Fibroblast of skin of right quadriceps (primary cell): ENCODE measurements at regions not wholly inside any gene's neighbourhood (a gene's known extent, or its start where the extent isn't known, plus 50 kb on each side); places are given as distances from the start of the nearest gene placed in this dataset.
A peak's percentile ranks its signal among the peaks of the same experiment; 100 is the strongest.

Source experiments
- DNase-seq: peaks from one replicate; pipeline ENCODE4 v3.0.0-alpha.2; 2013

DNA sequence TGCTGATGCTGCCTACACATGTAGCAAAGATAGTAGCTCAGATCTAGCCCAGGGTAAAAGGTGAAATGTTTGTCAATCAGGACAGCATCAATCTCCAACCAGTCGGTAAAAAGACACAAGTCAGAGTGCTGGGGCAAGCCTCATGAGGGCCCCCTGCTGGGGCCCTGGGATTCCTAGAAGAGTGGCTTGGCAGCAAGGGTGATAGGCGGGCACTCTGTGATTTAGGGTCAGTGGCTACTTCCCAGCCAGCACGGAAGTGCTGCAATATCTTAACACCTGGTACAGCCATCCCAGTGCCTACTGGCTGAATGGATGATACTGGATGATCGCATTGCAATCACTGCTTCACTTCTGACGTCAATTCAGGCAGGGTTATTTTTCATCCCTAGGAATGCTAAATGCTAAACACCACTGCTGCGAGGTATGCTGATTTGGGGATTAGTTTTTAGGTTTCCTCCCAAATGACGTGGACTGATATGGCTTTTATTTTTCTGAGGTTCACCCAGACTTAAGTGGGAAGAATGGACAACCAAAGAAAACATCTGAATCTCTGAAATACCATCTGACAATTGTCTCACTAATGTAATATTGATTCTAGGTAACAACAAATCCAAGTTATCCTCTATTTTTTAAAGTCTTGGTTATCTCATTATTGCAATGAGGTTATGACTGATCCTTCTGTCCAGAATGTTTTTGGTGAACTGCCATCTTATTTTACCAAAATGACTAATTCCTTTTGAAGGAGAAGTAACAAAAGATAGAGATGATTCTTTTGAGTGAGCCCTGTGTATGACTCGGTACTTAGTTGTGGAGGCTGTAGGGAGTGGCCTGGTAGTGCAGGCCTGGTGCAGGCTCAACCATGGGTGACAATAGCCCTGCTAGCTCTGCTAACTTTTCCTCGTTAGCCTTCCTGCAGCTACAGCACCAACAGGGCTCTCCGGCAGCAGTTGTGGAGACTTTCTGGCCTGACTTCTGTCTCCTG is 432.5 kb downstream of the FGF9 start:
- DNase-seq: peak; percentile 11

DNA sequence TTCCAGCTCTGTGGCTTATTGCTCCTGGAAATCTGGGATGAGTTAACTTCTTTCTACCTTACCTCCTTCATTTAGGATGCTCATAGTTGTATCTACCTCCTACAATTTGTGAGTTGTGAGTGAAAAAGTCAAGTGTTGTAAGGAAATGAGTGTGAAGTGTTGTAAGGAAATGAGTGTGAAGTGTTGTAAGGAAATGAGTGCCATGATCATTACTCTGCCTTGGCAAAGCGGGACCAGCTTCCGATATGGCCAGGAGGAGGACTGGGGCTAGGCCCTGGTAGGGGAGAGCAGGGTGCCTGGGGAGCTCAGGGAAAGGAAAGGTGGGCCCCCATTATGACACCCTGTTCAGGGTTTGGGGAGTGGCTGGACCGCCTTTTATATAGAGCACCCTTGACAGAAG is 435.2 kb downstream of the FGF9 start:
- DNase-seq: no peak

DNA sequence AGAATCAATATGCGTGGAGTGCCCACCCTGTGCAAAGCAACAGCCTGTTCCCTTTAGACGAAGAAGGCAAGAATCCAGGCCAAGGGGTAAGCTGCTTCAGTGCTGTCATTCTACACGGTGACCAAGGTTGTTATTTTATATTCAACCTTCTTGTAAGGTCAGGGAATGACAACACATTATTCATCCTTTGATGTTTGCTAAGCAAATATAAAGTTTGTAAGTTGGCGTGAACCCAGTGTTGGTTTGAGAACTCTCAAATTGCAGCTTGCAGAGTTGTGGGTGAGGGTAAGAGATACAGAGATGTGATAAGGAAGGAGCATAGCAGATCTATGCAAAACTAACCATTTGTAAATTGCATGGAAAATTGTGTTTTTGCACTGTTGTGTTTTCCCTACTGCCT is 436.7 kb downstream of the FGF9 start:
- no peak for DNase-seq

DNA sequence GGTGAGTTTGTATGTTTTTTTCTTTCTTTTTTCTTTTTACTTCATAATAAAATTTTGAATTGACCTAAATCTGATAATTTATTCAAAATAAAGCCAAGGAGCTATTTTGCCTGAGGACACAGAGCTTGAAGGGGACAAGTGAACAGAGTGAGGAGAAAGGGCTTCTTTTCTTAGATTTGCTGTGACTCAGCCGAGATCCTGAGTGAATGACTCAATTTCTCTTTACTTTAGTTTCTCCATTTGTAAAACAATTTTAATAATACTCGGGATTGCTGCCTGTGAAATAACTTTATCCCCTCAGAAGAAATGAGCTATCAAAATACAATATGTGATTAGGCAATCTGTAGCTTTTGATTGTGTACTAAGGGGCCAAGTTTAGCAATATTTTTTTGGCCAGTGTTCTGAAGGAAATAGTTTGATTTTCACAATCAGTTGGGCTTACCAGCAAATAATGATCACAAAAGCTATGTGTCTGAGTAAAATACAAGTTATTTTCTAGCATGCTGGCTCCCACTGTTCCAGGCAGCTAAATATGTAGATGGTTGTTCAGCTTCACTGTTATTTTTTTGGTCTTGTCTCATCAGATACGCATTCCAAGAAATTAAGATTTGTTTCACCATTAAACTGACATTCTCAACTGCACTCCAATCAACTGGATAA is 437.5 kb downstream of the FGF9 start:
- DNase-seq: peak; percentile 13

DNA sequence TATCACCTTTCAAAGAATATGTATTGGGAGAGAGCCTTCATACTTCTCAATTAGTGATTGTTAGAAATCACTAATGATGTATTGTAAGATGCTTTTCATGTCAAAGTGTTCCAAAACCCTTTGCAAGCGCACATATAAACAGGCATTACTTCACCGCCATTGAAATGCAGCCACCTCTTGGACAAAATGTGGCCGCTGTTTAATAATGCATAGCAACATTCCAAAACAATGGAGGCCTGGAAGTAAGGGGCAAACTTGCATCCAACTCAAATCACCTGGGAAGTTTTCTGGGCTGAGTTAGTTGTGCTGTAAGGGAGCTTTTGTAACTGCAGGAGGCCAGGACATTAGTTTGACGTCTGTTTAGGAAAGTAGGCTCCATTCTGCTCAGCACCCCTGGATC is 438.1 kb downstream of the FGF9 start:
- no peak for DNase-seq

DNA sequence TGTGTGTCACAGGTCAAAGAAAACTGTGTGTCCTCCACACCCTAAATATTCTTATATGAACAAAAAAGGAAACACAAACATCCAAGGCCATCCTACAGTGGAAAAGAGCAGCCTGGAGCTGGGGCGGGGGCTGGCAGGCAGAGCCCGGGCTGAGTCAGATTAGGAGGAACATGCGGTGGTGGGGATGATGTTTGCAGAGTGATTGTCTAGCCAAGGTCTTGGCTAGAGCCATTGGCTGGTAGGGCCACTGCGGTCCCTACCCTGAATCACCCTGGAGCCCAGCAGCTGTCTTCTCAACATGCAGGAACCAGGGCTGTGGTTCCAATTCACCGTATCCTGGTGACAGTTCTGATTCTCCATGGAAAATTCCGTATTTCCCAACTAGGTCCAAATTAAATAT is 439.5 kb downstream of the FGF9 start:
- DNase-seq: no peak

DNA sequence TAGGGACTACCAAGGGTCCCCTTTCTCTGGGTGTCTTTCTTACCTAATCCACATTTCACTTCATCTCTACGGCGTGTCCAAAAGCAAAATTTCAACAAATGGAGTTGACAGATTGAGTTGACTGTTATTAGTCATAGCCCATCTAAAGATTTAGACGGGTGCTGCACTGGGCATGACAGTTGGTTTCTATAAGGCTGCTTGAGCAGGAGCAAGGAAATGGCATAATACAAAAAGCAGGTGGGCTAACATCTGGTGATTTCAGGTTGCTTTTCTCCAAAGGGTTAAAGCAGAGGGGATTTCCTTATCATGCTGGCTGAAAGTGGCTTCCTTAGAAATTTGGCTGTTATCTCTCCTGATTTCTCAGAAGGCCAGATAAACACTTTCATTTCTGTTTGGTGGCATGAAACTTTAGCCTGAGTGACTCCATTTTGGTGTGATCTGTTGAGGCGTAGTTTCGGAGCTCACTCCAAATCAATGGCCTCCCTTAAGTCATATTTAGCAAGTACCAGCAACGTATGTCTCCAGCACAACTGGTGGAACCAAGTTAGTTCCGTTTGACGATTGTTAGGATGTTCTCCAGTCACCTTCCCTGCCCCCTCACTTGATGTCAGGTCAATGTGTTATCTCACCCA is 440.4 kb downstream of the FGF9 start:
- DNase-seq: no peak

DNA sequence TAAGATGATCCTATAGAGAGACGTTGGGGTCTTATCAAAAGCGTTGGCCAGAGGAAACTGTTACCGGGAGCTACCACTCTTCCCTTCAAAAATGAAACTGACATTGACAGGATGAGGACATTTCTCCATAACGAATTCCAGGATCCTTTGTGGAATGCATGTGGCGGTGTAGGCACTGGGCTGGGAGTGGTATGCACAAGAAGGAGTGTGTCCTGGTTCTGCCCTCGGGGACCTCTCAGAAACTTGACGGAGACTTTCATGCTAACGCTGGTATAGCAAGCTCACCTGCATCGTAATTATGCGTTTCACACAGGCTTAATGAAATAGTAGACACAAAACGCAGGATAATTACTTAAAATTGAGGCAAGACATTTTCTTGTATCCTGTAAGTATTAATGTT is 441.1 kb downstream of the FGF9 start:
- DNase-seq: no peak

DNA sequence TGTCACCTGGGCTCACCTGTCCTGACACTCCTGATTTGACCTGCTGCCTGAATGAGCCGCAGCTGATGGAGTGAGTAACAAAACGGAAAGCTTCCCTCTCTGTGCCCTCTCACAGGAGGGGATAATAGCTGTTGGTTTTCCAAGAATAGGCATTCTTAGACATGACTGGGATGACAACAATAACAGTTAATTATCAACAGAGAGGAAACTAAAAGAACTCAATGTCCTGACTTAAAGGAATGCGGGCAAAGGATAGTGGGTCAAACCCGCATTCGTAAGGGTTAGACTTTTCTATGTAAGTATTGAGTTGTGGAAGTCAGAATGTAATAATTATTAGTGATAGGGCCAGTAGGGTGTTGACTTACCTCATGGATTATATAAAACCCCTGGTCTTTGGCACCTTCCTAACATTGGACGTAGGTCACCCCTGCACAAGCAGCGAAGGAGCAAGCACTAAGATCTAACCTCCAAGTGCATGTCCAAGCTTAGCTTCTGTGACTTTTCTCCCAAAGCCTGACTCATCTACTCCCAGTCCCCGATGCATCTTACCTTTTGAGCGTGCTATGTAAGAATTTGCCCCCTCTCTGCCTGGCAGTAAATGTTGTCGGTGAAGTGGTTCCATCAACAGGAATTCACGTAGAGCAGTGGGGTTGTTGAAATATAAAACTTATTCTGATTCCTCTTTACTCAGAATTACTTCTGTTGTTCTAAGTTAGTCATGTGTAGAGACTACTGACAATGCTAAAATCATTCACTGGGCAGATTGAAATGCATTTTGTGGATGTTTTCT is 442.3 kb downstream of the FGF9 start:
- DNase-seq: no peak

DNA sequence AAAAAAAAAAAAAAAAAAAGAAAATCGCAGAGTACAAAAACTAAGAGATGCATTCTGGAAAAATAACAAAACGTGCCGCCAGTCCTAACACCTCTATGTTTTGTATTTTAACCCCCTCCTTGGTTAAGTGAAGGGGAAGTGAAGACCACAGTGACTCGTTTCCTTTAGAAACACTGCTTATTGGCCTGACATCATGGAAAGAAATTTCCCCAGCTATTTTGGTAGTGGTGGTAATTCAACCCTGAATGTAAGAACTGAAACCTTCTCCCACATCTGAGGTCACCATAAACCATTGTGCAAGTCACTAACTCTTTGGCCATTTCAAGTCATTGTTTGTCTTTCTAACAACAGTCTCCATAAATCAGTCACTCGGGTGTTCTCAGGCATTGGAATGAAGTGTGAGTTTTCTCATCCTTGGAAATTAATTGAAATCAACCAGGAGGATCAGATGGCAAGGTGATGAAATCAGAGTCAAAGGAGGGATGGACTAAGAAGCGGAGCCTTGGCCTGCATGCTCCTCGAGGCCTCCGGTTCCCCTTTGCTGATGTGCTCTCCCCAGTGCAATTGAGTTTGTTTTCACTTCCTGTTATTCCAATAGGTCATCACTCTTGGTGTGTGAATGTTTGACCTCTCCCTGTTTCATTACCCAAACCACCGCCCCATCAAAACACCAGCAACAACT is 443.9 kb downstream of the FGF9 start:
- DNase-seq: peak; percentile 20

DNA sequence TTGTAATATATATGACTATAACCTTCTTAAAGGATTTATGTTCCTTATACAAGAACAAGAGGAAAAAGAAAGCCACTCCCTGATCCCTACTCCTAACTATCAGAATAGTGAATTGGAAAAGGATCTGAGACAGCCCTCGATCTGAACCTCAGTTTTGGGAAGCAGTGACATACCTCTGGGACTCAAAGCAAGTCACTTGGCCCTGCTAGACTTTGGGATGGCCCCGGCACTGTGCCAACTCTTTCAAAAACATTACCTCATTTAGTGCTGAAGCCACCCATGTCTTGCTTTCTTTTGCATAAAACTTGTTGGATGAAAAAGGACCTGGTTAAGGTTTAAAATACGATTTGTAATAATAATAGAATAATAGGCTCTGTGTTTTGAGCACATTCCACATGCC is 447.3 kb downstream of the FGF9 start:
- DNase-seq: no peak

DNA sequence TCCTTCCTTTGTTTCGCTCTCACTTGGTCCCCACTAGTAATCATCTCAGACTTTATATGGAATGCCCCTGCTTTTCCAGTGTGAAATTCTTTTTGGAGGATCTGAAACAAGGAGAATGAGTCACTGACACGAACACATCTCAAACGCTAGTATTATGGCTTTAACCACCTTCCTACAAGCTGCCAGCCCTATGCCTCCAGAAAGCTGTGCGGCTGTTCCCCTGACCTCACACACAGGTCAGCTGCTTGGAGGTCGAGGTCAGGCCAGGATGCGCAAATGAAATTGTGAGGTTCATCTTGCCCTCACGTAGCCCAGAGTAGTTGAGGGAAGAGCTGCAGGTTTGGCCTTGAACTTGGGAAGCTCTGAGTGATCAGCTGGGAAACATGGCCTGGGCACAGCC is 449.8 kb downstream of the FGF9 start:
- no peak for DNase-seq

DNA sequence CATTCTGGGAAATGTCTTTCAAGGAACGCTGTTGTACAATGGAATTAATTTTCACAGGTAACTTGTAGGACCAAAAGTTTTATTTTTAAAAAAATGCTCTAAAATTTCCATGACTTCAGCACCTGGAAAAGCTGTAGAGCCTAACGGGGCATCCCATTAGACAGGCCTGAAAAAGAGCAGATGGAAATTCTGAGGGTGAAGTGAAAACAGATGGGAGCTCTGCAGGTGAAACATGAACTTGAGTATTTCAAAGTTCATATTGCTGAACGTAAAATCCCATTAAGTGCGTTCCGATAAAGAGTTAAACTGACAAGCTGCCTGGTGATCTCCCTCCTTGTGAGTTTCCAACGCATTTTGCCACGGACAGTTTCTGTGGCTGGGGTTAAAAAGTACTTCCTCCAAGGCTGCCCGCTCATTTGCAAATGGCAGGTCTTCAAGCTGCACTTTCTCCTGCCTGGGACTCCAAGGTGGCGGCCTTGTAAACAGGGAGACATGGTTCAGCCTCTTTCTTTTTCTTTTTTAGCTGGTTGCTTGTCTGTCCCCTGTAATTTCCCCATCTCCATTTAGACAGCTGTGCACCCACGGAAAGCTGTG is 450.4 kb downstream of the FGF9 start:
- DNase-seq: no peak

DNA sequence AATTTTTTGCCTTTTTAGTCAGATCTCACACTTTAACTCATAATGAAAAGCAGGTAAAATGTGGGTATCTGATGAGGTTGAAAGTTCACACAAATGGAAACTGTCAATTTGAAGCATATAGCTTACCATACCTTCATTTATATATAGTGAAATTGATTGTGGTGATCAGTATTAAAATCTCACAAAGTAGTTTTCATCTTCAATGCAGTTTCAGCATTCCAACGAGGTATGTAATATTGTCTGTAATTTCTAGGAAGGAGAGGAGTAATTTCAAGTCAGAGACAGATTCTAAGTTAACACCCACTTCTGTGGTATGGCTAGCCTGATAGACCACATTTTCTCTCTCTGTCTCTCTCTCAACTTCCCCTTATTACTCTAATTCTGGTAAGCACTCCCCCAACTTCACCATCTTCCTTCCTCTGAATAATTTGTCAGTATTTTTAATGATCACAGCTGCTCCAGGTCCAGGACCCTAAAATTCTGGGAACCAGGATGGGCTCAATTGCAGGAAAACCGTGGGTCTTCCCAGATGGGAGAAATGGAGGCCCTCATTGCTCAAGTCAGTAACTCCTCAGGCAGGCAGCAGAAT is 455.7 kb downstream of the FGF9 start:
- no peak for DNase-seq

DNA sequence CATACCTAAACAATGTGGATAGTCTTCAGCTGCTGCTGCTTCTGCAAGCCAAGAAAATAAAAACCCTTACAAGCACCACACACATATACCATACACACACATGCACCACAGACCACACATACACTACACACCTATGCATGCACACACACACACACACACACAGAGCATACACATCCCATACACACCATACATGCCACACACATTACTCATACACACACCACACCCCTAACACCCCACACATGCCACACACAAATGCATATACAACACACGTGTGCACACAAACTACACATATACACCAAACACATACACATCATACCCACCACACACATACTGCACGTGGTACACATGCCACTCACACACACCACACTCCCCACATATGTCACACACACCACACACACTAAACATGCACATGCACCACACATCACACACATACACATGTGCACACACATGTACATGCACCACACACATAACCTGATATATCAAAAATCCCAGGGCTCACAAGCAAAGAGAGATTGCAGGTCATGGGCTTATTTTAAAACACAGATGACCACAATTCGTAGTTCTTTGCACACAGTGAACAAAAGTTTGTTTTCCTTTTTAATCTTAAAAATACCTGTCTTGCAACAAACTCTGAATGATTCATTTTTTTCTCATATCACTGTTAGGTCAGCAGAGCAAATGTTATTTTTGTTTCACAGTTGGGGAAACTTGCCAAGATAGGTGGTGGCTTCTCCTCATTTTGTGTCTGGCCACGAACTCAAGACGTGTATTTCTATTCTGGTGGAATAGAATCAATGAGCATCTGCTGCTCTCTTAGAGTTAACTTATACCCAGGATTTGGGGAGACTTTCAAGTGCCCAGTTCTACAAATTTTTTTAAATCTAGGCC is 456.6 kb downstream of the FGF9 start:
- no peak for DNase-seq

DNA sequence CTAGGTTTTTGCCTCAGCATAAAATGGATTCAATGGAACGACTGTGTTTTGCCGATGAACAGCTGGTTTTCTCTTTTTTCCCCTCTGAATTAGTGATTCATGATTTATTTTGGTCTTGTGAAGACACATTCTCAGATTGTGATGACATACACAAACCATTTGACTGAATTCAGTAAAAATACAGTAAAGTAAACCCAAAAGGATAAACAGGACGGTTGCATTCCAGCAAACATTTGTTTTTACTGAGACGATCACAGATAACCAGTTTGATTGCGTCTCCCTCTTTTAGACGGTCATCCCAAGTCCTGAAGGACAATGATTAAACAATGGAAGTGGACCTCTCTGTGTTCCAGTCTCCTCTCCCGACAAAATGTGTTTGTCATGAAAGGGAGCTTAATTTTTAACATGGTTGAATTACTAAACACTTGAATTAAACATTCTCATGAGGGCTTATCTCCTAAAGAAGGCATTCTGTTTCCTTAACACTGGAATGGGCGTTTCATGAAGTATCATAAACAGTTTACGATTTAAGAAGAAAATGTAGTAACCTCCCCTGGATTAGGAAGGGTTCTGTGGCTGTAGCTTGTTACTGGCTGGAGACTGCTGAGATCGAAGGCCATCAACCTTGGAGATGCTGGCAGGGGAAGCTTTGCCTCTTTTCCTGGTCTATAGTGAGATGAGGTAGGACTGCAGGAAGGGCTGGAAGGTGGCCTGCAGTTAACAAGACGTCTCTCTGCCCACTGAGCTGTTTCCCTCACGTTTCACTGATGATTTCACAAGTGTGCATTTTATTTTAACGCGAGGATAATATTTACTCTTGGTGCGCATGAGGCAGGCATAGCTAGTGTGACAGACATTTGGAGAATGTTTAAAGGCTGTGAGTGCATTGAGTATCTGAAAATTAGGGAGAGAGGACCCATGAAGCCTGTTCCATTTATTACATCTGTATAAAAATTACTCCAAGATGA is 457.9 kb downstream of the FGF9 start:
- DNase-seq: no peak

DNA sequence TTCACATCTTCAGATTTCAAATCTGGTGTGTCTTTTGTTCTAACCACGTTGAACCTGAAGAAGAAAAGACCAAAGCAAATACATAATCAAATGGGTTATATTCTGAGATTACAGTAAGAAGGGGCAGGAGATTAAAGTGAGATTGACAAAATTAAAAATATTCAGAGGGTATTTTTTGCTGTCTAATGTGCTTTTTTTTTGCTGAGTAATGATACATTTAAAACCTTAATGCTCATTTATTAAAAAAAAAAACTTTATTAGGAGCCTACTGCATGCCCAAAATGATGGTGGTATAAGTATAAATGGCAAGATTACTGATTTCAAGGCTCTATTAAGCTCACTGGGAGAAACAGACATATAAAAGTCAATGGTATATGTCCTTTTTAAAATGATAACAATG is 459.4 kb downstream of the FGF9 start:
- DNase-seq: no peak

DNA sequence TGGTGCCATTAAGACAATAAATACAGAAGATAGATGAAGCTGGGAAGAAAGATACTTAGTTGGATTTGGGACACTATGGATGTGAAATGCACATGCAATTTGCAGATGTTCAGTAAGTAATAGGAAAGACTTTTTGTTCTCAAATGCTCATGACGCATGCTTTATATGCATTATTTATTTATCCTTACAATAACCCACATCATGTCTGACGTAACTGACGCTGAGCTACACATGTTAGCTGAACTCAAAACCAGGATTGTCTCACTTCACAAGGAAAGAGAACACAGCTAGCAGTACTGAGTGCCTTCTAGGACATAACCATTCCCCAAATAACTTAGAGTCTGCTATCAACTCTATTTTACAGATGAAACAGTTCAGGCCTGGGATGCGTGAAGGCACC is 463.4 kb downstream of the FGF9 start:
- no peak for DNase-seq

DNA sequence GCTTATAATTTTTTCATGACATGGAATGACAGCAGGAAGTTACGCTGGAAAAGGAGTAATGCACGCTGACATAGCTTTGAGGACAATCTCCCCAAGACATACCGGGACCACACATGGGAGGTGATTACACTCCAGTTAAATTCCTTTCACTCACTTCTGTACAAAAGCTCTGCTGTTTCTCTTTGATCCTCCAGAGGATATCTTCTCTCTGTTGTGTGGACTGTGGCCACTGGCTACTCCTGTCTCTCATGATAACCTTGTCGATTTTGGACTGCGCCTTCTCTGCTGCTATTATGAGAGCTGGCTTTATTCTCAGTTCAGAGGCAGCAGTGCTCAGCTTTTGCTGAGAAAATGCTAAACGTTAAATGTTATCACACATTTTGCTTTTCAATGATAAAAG is 464.6 kb downstream of the FGF9 start:
- no peak for DNase-seq
